KMS-11 (cell line): ENCODE measurements at regions not wholly inside any gene's neighbourhood (a gene's known extent, or its start where the extent isn't known, plus 50 kb on each side); places are given as distances from the start of the nearest gene placed in this dataset.
"Not testable (repeated sequence)": the region's sequence is repeated elsewhere in the genome, so short reads cannot be mapped to it uniquely, and the experiment has no call there.

ENCODE experiments used
- H2AFZ ChIP-seq: fragments of 200-600 bp; sonication (generic); 2 replicates; pipeline ENCODE4 v1.6.1; 2016; ENCODE audit warnings: antibody characterized with exemption, mixed run types, low read depth
- H3K27ac ChIP-seq: fragments of 200-600 bp; sonication (generic); 2 replicates; pipeline ENCODE4 v1.6.1; 2016; ENCODE audit warnings: mild to moderate bottlenecking, mixed run types
- H3K27me3 ChIP-seq: fragments of 200-600 bp; sonication (generic); 2 replicates; pipeline ENCODE4 v1.6.1; 2017; ENCODE audit warnings: mild to moderate bottlenecking, low read depth, mixed run types, moderate library complexity; ENCODE audit not compliant: insufficient read depth
- H3K36me3 ChIP-seq: fragments of 200-600 bp; sonication (generic); 2 replicates; pipeline ENCODE4 v1.6.1; 2017; ENCODE audit warnings: mild to moderate bottlenecking, mixed run types; ENCODE audit not compliant: insufficient read depth
- H3K4me1 ChIP-seq: fragments of 200-600 bp; sonication (generic); 2 replicates; pipeline ENCODE4 v1.6.1; 2016; ENCODE audit warnings: mild to moderate bottlenecking, low read depth, mixed run types; ENCODE audit not compliant: poor library complexity, severe bottlenecking
- H3K4me2 ChIP-seq: fragments of 200-600 bp; sonication (generic); 2 replicates; pipeline ENCODE4 v1.7.0; 2016; ENCODE audit warnings: mild to moderate bottlenecking, mixed run types
- H3K4me3 ChIP-seq: fragments of 200-600 bp; sonication (generic); IDR thresholded peaks from 2 replicates; pipeline ENCODE4 v1.6.1; 2017; ENCODE audit warnings: low read depth, low read length, mixed read lengths; ENCODE audit not compliant: insufficient read depth
- H3K79me2 ChIP-seq: fragments of 200-600 bp; sonication (generic); 2 replicates; pipeline ENCODE4 v1.6.1; 2016; ENCODE audit warnings: low read depth, mixed run types; ENCODE audit not compliant: insufficient read depth
- H3K9ac ChIP-seq: fragments of 200-600 bp; sonication (generic); 2 replicates; pipeline ENCODE4 v1.6.1; 2016; ENCODE audit warnings: mild to moderate bottlenecking, mixed run types
- H4K20me1 ChIP-seq: fragments of 200-600 bp; sonication (generic); 2 replicates; pipeline ENCODE4 v1.6.1; 2016; ENCODE audit warnings: mild to moderate bottlenecking, mixed run types; ENCODE audit not compliant: insufficient read depth
- TF ChIP-seq, protein P1 (sequence below): fragments of 200-600 bp; sonication (generic); conservative IDR thresholded peaks from 2 replicates; pipeline ENCODE4 v1.6.1; 2017; ENCODE audit warnings: low read depth, mild to moderate bottlenecking, antibody characterized with exemption, low read length, moderate library complexity, mixed read lengths

DNA sequence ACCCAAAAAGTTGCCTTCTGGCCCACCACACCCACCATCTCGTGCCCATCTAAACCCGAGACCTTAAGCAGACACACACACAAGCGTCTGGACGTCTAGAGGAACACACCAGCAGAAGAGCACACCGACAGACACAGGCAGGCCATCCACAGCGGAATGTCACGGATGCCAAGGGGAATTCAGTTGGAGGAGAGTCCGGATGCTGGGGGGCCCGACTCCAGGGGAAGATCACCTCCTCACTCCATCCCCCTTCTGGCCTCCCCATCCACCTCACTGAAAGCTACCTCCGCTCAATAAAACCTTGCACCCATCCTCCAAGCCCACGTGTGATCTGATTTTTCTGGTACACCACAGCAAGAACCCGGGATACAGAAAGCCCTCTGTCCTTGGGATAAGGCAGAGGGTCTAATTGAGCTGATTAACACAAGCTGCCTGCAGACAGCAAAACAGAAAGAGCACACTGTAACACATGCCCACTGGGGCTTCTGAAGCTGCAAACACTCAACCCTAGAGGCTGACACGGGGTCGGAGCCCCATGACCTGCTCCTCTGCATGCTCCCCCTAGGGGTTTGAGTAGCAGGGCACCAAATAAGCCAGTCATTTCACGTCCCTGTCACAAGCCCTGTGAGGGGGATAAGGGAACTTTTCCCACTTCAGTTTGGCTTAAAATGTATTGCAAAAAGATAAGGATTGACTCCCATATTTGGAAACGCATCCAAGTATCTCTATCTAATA lies 339.6 kb upstream of the PCDH10 start:
- no peak overlapping the region for H3K4me2 ChIP-seq

GRCh38 chr4:132813061-132813460 lies 336.0 kb upstream of the PCDH10 start:
- H3K36me3 ChIP-seq, H2AFZ ChIP-seq, H3K9ac ChIP-seq: not testable (repeated sequence)

More for the DNA sequence above, 339.6 kb upstream of the PCDH10 start:
- no peaks in the 10 kb centered on the region for H3K36me3 ChIP-seq
- H3K79me2 ChIP-seq = no peaks in the 10 kb centered on the region
- H3K27ac ChIP-seq = no peak overlapping the region
- TF ChIP-seq, protein P1, sequence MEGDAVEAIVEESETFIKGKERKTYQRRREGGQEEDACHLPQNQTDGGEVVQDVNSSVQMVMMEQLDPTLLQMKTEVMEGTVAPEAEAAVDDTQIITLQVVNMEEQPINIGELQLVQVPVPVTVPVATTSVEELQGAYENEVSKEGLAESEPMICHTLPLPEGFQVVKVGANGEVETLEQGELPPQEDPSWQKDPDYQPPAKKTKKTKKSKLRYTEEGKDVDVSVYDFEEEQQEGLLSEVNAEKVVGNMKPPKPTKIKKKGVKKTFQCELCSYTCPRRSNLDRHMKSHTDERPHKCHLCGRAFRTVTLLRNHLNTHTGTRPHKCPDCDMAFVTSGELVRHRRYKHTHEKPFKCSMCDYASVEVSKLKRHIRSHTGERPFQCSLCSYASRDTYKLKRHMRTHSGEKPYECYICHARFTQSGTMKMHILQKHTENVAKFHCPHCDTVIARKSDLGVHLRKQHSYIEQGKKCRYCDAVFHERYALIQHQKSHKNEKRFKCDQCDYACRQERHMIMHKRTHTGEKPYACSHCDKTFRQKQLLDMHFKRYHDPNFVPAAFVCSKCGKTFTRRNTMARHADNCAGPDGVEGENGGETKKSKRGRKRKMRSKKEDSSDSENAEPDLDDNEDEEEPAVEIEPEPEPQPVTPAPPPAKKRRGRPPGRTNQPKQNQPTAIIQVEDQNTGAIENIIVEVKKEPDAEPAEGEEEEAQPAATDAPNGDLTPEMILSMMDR = no peak
- no peak overlapping the region for H3K9ac ChIP-seq
- H3K4me3 ChIP-seq = no peak overlapping the region
- no peaks in the 10 kb centered on the region for H3K27me3 ChIP-seq
- no peak overlapping the region for H2AFZ ChIP-seq
- H3K4me1 ChIP-seq = no peaks in the 10 kb centered on the region
- H4K20me1 ChIP-seq = no peaks in the 10 kb centered on the region

DNA sequence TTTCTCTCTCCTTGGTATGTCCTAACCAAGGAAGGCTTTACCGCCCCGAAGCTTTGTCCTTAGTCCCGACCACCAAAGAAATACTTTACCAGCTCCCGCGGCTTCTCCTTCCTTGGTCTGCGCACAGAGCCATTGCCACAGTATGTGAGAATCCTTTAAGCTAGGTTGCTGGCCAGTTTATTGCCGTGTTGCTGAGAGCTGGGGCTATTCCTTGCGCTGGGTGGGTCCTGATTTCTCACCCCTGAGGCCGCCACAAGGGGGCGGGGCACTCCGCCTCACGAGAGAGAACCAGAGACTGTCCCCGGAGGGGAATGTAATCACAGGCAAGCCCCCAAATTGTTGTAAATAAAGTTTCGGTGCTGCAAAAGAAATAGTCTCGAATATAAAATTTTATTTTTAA lies 331.0 kb upstream of the PCDH10 start:
- H3K9ac ChIP-seq = no peak overlapping the region
- no peak overlapping the region for H3K4me2 ChIP-seq
- H3K79me2 ChIP-seq = no peaks in the 10 kb centered on the region
- H3K27ac ChIP-seq = no peak overlapping the region
- no peak overlapping the region for H2AFZ ChIP-seq
- no peaks in the 10 kb centered on the region for H4K20me1 ChIP-seq
- TF ChIP-seq, protein P1 = no peak
- no peaks in the 10 kb centered on the region for H3K27me3 ChIP-seq
- no peak overlapping the region for H3K4me3 ChIP-seq
- no peaks in the 10 kb centered on the region for H3K4me1 ChIP-seq
- no peaks in the 10 kb centered on the region for H3K36me3 ChIP-seq

More at GRCh38 chr4:132813061-132813460, 336.0 kb upstream of the PCDH10 start:
- H3K27me3 ChIP-seq, H3K27ac ChIP-seq, H4K20me1 ChIP-seq, H3K79me2 ChIP-seq, H3K4me3 ChIP-seq, H3K4me2 ChIP-seq, H3K4me1 ChIP-seq: not testable (repeated sequence)

DNA sequence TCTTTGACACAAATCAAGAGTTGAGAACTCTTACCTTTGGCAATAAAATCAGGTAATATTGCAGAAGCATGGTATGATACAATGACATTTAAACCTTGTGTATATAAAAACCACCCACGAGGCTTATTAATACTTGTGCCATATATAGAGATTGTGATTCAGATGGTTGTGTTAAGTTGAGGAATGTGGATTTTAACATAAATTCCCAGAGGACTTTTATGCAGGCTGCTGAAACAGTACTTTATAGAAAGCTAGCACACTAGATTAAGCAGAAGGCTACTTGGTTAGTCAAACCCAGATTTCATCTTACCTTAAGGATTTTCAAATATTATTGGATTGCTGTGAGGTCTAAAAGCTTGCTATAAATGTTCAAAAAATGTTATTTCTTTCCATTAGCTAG lies 325.7 kb upstream of the PCDH10 start:
- Histone ChIP-seq H3K4me3 (no peak overlapping the region), H3K36me3 (no peaks in the 10 kb centered on the region), H3K4me2 (no peak overlapping the region), H3K4me1 (peaks cover 5% of the 10 kb centered on the region), H4K20me1 (no peaks in the 10 kb centered on the region), H3K27ac (no peak overlapping the region), H2AFZ (no peak overlapping the region), H3K79me2 (no peaks in the 10 kb centered on the region), H3K27me3 (no peaks in the 10 kb centered on the region), H3K9ac (no peak overlapping the region)
- TF ChIP-seq, protein P1 = no peak

DNA sequence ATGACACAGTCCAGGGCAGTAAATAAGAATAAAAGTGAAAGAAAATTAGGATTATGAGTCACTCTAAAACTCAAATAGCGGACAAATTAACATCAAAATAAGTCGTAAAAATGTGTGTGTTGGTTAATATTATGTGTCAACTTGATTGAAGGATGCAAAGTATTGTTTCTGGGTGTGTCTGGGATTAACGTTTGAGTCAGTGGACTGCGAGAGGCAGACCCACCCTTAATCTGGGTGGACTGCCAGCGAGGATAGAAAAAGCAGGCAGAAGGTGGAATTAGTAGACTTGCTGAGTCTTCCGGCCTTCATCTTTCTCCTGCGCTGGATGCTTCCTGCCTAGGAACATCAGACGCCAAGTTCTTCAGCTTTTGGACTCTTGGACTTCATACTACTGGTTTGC lies 324.3 kb upstream of the PCDH10 start:
- TF ChIP-seq, protein P1 = no peak
- no peaks in the 10 kb centered on the region for H3K79me2 ChIP-seq
- no peak overlapping the region for H3K4me2 ChIP-seq

More for the DNA sequence above, 324.3 kb upstream of the PCDH10 start:
- Histone ChIP-seq H2AFZ (no peak overlapping the region), H3K4me1 (peaks cover 5% of the 10 kb centered on the region), H4K20me1 (no peaks in the 10 kb centered on the region), H3K4me3 (no peak overlapping the region), H3K27ac (no peak overlapping the region), H3K27me3 (no peaks in the 10 kb centered on the region), H3K36me3 (no peaks in the 10 kb centered on the region), H3K9ac (no peak overlapping the region)
